WERI-Rb-1 (cell line): ENCODE measurements at regions not wholly inside any gene's neighbourhood (a gene's known extent, or its start where the extent isn't known, plus 50 kb on each side); places are given as distances from the start of the nearest gene placed in this dataset.

Experiments used
- DNase-seq: peaks from one replicate; pipeline ENCODE4 v3.0.0-alpha.2; 2020
- H3K27ac ChIP-seq: fragments of 250-450 bp; sonication (Bioruptor Pico); 2 replicates; pipeline ENCODE4 v1.5.1; 2020; ENCODE audit warnings: mild to moderate bottlenecking, moderate library complexity
- H3K27me3 ChIP-seq: fragments of 250-450 bp; sonication (Bioruptor Pico); 2 replicates; pipeline ENCODE4 v1.5.1; 2021; ENCODE audit warnings: mild to moderate bottlenecking, low read depth, moderate library complexity; ENCODE audit not compliant: insufficient read depth, severe bottlenecking
- H3K36me3 ChIP-seq: fragments of 250-450 bp; sonication (Bioruptor Pico); 2 replicates; pipeline ENCODE4 v1.5.1; 2020; ENCODE audit warnings: mild to moderate bottlenecking, moderate library complexity
- H3K4me3 ChIP-seq: 2 replicates; pipeline ENCODE4 v1.5.1; 2011; ENCODE audit warnings: low read depth, mild to moderate bottlenecking, control low read depth, low read length
- H3K9me3 ChIP-seq: fragments of 250-450 bp; sonication (Bioruptor Pico); 2 replicates; pipeline ENCODE4 v1.5.1; 2021; ENCODE audit warnings: mild to moderate bottlenecking, moderate library complexity; ENCODE audit not compliant: severe bottlenecking
- TF ChIP-seq, protein P1 (sequence below): IDR thresholded peaks from 2 replicates; pipeline ENCODE4 v1.5.1; 2011; ENCODE audit warnings: low read depth, mild to moderate bottlenecking, control low read depth, inconsistent platforms, low read length

DNA sequence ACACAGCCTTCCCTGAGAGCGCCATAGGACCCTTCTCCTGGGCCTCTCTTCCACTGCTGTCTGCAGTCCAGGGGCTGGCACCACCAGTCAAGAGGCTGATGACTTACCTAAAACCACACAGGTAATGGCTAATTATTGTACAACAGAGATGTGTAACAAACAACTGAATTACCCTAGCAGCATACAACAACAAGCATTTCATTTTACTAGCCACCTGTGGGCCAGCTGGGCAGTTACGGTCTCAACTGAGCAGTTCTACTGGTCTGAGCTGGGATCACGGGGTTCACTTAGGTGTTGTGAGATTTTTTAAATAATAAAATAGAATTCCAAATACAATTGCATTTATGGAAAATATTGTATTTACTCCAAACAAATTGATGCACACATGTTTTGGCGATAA lies 431.9 kb downstream of the TNS3 start:
- Histone ChIP-seq H3K9me3 (no peaks in the 10 kb centered on the region), H3K4me3 (no peak overlapping the region), H3K27ac (no peak overlapping the region), H3K27me3 (no peaks in the 10 kb centered on the region), H3K36me3 (no peaks in the 10 kb centered on the region)
- TF ChIP-seq, protein P1, sequence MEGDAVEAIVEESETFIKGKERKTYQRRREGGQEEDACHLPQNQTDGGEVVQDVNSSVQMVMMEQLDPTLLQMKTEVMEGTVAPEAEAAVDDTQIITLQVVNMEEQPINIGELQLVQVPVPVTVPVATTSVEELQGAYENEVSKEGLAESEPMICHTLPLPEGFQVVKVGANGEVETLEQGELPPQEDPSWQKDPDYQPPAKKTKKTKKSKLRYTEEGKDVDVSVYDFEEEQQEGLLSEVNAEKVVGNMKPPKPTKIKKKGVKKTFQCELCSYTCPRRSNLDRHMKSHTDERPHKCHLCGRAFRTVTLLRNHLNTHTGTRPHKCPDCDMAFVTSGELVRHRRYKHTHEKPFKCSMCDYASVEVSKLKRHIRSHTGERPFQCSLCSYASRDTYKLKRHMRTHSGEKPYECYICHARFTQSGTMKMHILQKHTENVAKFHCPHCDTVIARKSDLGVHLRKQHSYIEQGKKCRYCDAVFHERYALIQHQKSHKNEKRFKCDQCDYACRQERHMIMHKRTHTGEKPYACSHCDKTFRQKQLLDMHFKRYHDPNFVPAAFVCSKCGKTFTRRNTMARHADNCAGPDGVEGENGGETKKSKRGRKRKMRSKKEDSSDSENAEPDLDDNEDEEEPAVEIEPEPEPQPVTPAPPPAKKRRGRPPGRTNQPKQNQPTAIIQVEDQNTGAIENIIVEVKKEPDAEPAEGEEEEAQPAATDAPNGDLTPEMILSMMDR: no peak
- DNase-seq: no peak

DNA sequence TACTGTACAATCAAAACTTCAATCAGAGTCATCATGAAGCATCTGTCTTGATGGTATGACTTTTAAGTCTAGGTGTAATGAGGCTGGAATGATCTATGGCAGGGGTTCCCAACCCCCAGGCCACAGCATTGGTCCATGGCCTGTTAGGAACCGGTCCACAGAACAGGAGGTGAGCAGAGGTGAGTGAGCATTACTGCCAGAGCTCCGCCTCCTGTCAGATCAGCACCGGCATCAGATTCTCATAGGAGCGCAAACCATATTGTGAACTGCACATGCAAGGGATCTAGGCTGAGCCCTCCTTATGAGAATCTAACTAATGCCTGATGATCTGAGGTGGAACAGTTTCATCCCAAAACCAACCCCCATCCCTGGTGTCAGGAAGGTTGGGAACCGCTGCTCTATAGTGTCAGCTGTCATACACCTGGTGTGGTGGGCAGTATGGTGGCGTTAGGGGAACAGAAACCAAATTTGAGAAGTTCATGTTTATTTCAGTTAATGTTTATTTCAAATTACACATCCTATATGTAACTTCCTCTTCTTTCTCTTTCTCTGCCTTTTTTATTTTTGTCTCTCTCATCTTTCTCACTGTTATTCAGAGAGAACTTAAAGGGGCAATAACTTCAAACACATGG lies 432.6 kb downstream of the TNS3 start:
- no peak for DNase-seq
- Histone ChIP-seq H3K4me3 (no peak overlapping the region), H3K27ac (no peak overlapping the region), H3K27me3 (no peaks in the 10 kb centered on the region), H3K36me3 (no peaks in the 10 kb centered on the region), H3K9me3 (no peaks in the 10 kb centered on the region)
- TF ChIP-seq, protein P1: no peak

GRCh38 chr7:47148536-47149207 lies 433.2 kb downstream of the TNS3 start:
- H3K27me3 ChIP-seq: no peaks in the 10 kb centered on the region
- no peaks in the 10 kb centered on the region for H3K36me3 ChIP-seq
- H3K9me3 ChIP-seq: no peaks in the 10 kb centered on the region
- TF ChIP-seq, protein P1: no peak
- H3K27ac ChIP-seq: no peak overlapping the region
- no peak for DNase-seq
- H3K4me3 ChIP-seq: no peak overlapping the region

DNA sequence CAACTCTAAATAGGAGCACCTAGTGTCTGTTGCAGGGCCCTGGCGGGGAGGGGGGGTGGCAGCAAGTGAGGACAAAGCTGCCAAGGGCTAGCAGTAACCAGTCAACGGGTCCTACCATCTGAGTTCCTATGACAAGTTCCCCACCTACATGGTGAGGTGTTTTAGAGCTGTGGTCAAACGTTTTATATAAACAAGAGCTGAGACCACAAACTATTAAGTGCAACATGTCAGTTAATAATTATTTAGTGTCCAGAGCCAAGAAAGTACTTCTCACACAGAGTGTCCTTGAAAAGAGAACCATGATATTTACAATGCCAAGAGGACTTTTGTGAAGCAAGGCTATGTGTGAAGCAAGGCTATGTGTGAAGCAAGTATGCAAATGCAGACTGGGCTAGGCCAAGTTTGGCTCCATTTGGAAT lies 434.7 kb downstream of the TNS3 start:
- no peak overlapping the region for H3K27ac ChIP-seq
- H3K36me3 ChIP-seq: no peaks in the 10 kb centered on the region
- H3K4me3 ChIP-seq: no peak overlapping the region
- DNase-seq: no peak
- H3K9me3 ChIP-seq: no peaks in the 10 kb centered on the region
- no peaks in the 10 kb centered on the region for H3K27me3 ChIP-seq
- TF ChIP-seq, protein P1: no peak

GRCh38 chr7:47145982-47146381 lies 435.9 kb downstream of the TNS3 start:
- Histone ChIP-seq H3K9me3 (no peaks in the 10 kb centered on the region), H3K36me3 (no peaks in the 10 kb centered on the region), H3K27ac (no peak overlapping the region), H3K27me3 (no peaks in the 10 kb centered on the region), H3K4me3 (no peak overlapping the region)
- DNase-seq: no peak
- TF ChIP-seq, protein P1: no peak

GRCh38 chr7:47145186-47145725 lies 436.7 kb downstream of the TNS3 start:
- H3K9me3 ChIP-seq: no peaks in the 10 kb centered on the region
- no peaks in the 10 kb centered on the region for H3K36me3 ChIP-seq
- H3K27ac ChIP-seq: no peak overlapping the region
- no peak for DNase-seq
- H3K27me3 ChIP-seq: no peaks in the 10 kb centered on the region
- H3K4me3 ChIP-seq: no peak overlapping the region
- TF ChIP-seq, protein P1: no peak
